SK-N-SH treated with all-trans-retinoic acid at 6 μM for 48 hours (cell line): ENCODE measurements at regions not wholly inside any gene's neighbourhood (a gene's known extent, or its start where the extent isn't known, plus 50 kb on each side); places are given as distances from the start of the nearest gene placed in this dataset.

Experiments used
- ATAC-seq: fragments of 200-7000 bp; cut with Tn5 transposase; 3 replicates; pipeline ENCODE4 v1.9.1; 2020; ENCODE audit warnings: mild to moderate bottlenecking, moderate library complexity
- ARNTL ChIP-seq: fragments of 450-650 bp; formaldehyde crosslinking; IDR thresholded peaks from 2 replicates; pipeline ENCODE4 v1.5.0; 2020; ENCODE audit warnings: low read depth, mild to moderate bottlenecking, moderate library complexity, borderline replicate concordance
- BACH2 ChIP-seq: fragments of 250-450 bp; sonication (Bioruptor Pico); IDR thresholded peaks from 2 replicates; pipeline ENCODE4 v1.9.0; 2021; ENCODE audit warnings: mild to moderate bottlenecking, borderline replicate concordance
- CSDC2 ChIP-seq: fragments of 250-450 bp; sonication (Bioruptor Pico); IDR thresholded peaks from 2 replicates; pipeline ENCODE4 v1.5.0; 2020; ENCODE audit warnings: mild to moderate bottlenecking, moderate library complexity
- ESRRG ChIP-seq: fragments of 250-450 bp; sonication (Bioruptor Pico); IDR thresholded peaks from 2 replicates; pipeline ENCODE4 v1.6.1; 2021; ENCODE audit warnings: mild to moderate bottlenecking
- GLIS3 ChIP-seq: fragments of 250-450 bp; sonication (Bioruptor Pico); IDR thresholded peaks from 2 replicates; pipeline ENCODE4 v1.5.0; 2020; ENCODE audit warnings: mild to moderate bottlenecking, moderate library complexity
- ISL1 ChIP-seq: fragments of 250-450 bp; sonication (Bioruptor Pico); IDR thresholded peaks from 2 replicates; pipeline ENCODE4 v2.1.2; 2022; ENCODE audit warnings: mild to moderate bottlenecking, moderate library complexity
- OSR1 ChIP-seq: fragments of 250-450 bp; sonication (Bioruptor Pico); IDR thresholded peaks from 2 replicates; pipeline ENCODE4 v1.8.0; 2022; ENCODE audit warnings: moderate library complexity, mild to moderate bottlenecking, inconsistent platforms
- PPARA ChIP-seq: fragments of 250-450 bp; sonication (Bioruptor Pico); IDR thresholded peaks from 2 replicates; pipeline ENCODE4 v1.5.0; 2020; ENCODE audit warnings: mild to moderate bottlenecking, borderline replicate concordance
- RARB ChIP-seq: fragments of 250-450 bp; sonication (Bioruptor Pico); IDR thresholded peaks from 2 replicates; pipeline ENCODE4 v1.8.0; 2021; ENCODE audit warnings: mild to moderate bottlenecking, moderate library complexity
- SNAI2 ChIP-seq: fragments of 250-450 bp; sonication (Bioruptor Pico); IDR thresholded peaks from 2 replicates; pipeline ENCODE4 v1.5.0; 2020; ENCODE audit warnings: mild to moderate bottlenecking, moderate library complexity
- TCF4 ChIP-seq: fragments of 250-450 bp; sonication (Bioruptor Pico); IDR thresholded peaks from 2 replicates; pipeline ENCODE4 v1.8.0; 2021; ENCODE audit warnings: mild to moderate bottlenecking, moderate library complexity, borderline replicate concordance
- TOX ChIP-seq: fragments of 250-450 bp; sonication (Bioruptor Pico); IDR thresholded peaks from 2 replicates; pipeline ENCODE4 v1.8.0; 2021; ENCODE audit warnings: mild to moderate bottlenecking, moderate library complexity, borderline replicate concordance
- ZC3H10 ChIP-seq: fragments of 250-450 bp; sonication (Bioruptor Pico); IDR thresholded peaks from 2 replicates; pipeline ENCODE4 v1.5.1; 2021; ENCODE audit warnings: mild to moderate bottlenecking, moderate library complexity
- ZFP3 ChIP-seq: fragments of 250-450 bp; sonication (Bioruptor Pico); IDR thresholded peaks from 2 replicates; pipeline ENCODE4 v1.5.0; 2020; ENCODE audit warnings: mild to moderate bottlenecking, moderate library complexity
- ZFP30 ChIP-seq: fragments of 450-650 bp; formaldehyde crosslinking; IDR thresholded peaks from 2 replicates; pipeline ENCODE4 v1.5.0; 2022; ENCODE audit warnings: mild to moderate bottlenecking, moderate library complexity
- ZNF565 ChIP-seq: fragments of 450-650 bp; formaldehyde crosslinking; conservative IDR thresholded peaks from 2 replicates; pipeline ENCODE4 v1.5.0; 2020; ENCODE audit warnings: low read depth, mild to moderate bottlenecking, moderate library complexity
- ZNF70 ChIP-seq: fragments of 450-650 bp; formaldehyde crosslinking; IDR thresholded peaks from 2 replicates; pipeline ENCODE4 v1.5.0; 2020; ENCODE audit warnings: mild to moderate bottlenecking, moderate library complexity
- ZNF8 ChIP-seq: fragments of 450-650 bp; formaldehyde crosslinking; IDR thresholded peaks from 2 replicates; pipeline ENCODE4 v1.5.0; 2020; ENCODE audit warnings: mild to moderate bottlenecking, moderate library complexity
- TF ChIP-seq, protein P1 (sequence below): fragments of 250-450 bp; sonication (Bioruptor Pico); IDR thresholded peaks from 2 replicates; pipeline ENCODE4 v1.5.1; 2020; ENCODE audit warnings: low read depth, mild to moderate bottlenecking, moderate library complexity
- TF ChIP-seq, protein P2 (sequence below): fragments of 250-450 bp; sonication (Bioruptor Pico); IDR thresholded peaks from 2 replicates; pipeline ENCODE4 v1.5.0; 2020; ENCODE audit warnings: mild to moderate bottlenecking, moderate library complexity
- TF ChIP-seq, protein P3 (sequence below): fragments of 250-450 bp; sonication (Bioruptor Pico); IDR thresholded peaks from 2 replicates; pipeline ENCODE4 v1.8.0; 2020; ENCODE audit warnings: mild to moderate bottlenecking, moderate library complexity, borderline replicate concordance
- TF ChIP-seq, protein P4 (sequence below): fragments of 250-450 bp; sonication (Bioruptor Pico); IDR thresholded peaks from 2 replicates; pipeline ENCODE4 v1.5.1; 2021; ENCODE audit warnings: mild to moderate bottlenecking, moderate library complexity

DNA sequence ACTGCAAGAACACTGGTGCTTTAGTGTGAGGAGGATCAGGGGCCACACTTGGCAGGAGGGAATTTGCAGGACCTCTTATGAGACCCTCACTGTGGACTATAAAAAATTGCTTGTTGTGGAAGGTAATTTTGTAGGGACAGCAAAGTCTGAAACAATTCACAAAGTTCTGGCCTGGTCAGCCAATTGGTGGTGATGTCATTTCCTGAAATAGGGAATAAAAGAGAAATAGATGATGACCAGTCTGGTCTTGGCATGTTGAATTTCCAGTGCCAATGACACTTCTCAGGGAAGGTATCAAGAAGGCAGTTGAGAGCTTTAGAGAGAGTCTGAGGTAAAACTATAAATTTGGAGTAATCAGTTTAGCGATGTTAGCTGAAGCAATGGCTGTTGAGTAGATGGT lies 129.3 kb upstream of the LMNTD1 start:
- TF ChIP-seq GLIS3 (CRISPR knock-in tag) = no peak
- no peak for TF ChIP-seq TOX (CRISPR knock-in tag)
- no peak for TF ChIP-seq ZC3H10 (CRISPR knock-in tag)
- TF ChIP-seq, protein P1, sequence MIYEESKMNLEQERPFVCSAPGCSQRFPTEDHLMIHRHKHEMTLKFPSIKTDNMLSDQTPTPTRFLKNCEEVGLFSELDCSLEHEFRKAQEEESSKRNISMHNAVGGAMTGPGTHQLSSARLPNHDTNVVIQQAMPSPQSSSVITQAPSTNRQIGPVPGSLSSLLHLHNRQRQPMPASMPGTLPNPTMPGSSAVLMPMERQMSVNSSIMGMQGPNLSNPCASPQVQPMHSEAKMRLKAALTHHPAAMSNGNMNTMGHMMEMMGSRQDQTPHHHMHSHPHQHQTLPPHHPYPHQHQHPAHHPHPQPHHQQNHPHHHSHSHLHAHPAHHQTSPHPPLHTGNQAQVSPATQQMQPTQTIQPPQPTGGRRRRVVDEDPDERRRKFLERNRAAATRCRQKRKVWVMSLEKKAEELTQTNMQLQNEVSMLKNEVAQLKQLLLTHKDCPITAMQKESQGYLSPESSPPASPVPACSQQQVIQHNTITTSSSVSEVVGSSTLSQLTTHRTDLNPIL (CRISPR knock-in tag) = no peak
- TF ChIP-seq RARB (CRISPR knock-in tag) = no peak
- TF ChIP-seq, protein P2, sequence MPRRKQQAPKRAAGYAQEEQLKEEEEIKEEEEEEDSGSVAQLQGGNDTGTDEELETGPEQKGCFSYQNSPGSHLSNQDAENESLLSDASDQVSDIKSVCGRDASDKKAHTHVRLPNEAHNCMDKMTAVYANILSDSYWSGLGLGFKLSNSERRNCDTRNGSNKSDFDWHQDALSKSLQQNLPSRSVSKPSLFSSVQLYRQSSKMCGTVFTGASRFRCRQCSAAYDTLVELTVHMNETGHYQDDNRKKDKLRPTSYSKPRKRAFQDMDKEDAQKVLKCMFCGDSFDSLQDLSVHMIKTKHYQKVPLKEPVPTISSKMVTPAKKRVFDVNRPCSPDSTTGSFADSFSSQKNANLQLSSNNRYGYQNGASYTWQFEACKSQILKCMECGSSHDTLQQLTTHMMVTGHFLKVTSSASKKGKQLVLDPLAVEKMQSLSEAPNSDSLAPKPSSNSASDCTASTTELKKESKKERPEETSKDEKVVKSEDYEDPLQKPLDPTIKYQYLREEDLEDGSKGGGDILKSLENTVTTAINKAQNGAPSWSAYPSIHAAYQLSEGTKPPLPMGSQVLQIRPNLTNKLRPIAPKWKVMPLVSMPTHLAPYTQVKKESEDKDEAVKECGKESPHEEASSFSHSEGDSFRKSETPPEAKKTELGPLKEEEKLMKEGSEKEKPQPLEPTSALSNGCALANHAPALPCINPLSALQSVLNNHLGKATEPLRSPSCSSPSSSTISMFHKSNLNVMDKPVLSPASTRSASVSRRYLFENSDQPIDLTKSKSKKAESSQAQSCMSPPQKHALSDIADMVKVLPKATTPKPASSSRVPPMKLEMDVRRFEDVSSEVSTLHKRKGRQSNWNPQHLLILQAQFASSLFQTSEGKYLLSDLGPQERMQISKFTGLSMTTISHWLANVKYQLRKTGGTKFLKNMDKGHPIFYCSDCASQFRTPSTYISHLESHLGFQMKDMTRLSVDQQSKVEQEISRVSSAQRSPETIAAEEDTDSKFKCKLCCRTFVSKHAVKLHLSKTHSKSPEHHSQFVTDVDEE (CRISPR knock-in tag) = no peak
- TF ChIP-seq PPARA (CRISPR knock-in tag) = no peak
- TF ChIP-seq TCF4 (CRISPR knock-in tag) = no peak
- TF ChIP-seq SNAI2 = no peak
- no peak for TF ChIP-seq ZNF565
- TF ChIP-seq ESRRG (CRISPR knock-in tag) = no peak
- no peak for TF ChIP-seq ZFP3 (CRISPR knock-in tag)
- TF ChIP-seq CSDC2 = no peak
- TF ChIP-seq, protein P3, sequence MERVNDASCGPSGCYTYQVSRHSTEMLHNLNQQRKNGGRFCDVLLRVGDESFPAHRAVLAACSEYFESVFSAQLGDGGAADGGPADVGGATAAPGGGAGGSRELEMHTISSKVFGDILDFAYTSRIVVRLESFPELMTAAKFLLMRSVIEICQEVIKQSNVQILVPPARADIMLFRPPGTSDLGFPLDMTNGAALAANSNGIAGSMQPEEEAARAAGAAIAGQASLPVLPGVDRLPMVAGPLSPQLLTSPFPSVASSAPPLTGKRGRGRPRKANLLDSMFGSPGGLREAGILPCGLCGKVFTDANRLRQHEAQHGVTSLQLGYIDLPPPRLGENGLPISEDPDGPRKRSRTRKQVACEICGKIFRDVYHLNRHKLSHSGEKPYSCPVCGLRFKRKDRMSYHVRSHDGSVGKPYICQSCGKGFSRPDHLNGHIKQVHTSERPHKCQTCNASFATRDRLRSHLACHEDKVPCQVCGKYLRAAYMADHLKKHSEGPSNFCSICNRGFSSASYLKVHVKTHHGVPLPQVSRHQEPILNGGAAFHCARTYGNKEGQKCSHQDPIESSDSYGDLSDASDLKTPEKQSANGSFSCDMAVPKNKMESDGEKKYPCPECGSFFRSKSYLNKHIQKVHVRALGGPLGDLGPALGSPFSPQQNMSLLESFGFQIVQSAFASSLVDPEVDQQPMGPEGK = no peak
- TF ChIP-seq ISL1 = no peak
- TF ChIP-seq ZFP30 = no peak
- no peak for TF ChIP-seq OSR1 (CRISPR knock-in tag)
- no peak for TF ChIP-seq ZNF8 (CRISPR knock-in tag)
- no peak for TF ChIP-seq ARNTL (CRISPR knock-in tag)
- no peak for ATAC-seq

DNA sequence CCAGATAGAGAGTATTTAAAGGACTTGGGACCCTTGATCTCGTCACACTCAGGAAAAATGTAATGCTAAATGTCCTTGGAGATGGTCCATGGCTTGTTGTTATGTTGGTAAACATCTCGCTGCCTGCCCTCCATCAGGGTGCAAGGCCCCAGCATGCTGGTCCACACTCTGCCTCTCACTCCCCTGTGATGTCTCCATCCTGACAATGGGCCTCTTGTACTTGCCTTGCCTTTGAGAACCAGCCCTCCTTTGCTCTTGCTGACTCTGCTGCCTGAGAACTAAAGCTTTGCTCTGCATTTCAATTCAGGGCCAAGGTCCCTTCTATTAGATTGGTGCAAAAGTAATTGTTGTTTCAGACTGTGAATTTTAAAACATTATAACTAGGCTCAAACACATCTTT lies 131.0 kb upstream of the LMNTD1 start:
- no peak for ATAC-seq
- TF ChIP-seq ZFP30 (no peak), TOX (CRISPR knock-in tag) (no peak), ZNF8 (CRISPR knock-in tag) (no peak), GLIS3 (CRISPR knock-in tag) (no peak), ZC3H10 (CRISPR knock-in tag) (no peak), SNAI2 (no peak), BACH2 (CRISPR knock-in tag) (no peak), RARB (CRISPR knock-in tag) (no peak), ESRRG (CRISPR knock-in tag) (no peak), ISL1 (no peak), ZNF565 (no peak), OSR1 (CRISPR knock-in tag) (no peak), CSDC2 (no peak), ZNF70 (no peak), TCF4 (CRISPR knock-in tag) (no peak), ARNTL (CRISPR knock-in tag) (no peak)
- TF ChIP-seq, protein P3 = no peak
- TF ChIP-seq, protein P4, sequence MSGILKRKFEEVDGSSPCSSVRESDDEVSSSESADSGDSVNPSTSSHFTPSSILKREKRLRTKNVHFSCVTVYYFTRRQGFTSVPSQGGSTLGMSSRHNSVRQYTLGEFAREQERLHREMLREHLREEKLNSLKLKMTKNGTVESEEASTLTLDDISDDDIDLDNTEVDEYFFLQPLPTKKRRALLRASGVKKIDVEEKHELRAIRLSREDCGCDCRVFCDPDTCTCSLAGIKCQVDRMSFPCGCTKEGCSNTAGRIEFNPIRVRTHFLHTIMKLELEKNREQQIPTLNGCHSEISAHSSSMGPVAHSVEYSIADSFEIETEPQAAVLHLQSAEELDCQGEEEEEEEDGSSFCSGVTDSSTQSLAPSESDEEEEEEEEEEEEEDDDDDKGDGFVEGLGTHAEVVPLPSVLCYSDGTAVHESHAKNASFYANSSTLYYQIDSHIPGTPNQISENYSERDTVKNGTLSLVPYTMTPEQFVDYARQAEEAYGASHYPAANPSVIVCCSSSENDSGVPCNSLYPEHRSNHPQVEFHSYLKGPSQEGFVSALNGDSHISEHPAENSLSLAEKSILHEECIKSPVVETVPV (CRISPR knock-in tag) = no peak

DNA sequence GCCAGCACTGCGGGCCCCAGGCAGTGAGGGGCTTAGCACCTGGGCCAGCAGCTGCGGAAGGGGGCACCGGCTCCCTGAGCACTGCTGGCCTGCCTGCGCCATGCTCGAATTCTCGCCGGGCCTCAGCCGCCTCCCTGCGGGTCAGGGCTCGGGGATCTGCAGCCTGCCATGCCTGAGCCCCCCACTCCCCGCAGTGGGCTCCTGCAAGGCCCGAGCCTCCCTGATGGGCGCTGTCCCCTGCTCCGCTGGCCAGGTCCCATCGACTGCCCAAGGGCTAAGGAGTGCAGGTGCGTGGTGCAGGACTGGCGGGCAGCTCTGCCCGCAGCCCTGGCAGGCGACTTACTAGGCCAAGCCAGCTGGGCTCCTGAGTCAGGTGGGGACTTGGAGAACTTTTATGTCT lies 133.3 kb upstream of the LMNTD1 start:
- ATAC-seq = no peak
- TF ChIP-seq ZNF565 = no peak
- no peak for TF ChIP-seq PPARA (CRISPR knock-in tag)
- no peak for TF ChIP-seq ZFP30
- no peak for TF ChIP-seq SNAI2
- no peak for TF ChIP-seq ARNTL (CRISPR knock-in tag)
- no peak for TF ChIP-seq ZC3H10 (CRISPR knock-in tag)
- TF ChIP-seq, protein P1 (CRISPR knock-in tag) = no peak
- TF ChIP-seq CSDC2 = no peak
- TF ChIP-seq, protein P4 (CRISPR knock-in tag) = no peak
- no peak for TF ChIP-seq ZNF70
- no peak for TF ChIP-seq OSR1 (CRISPR knock-in tag)
- no peak for TF ChIP-seq RARB (CRISPR knock-in tag)
- no peak for TF ChIP-seq ZFP3 (CRISPR knock-in tag)
- TF ChIP-seq GLIS3 (CRISPR knock-in tag) = no peak
- TF ChIP-seq TCF4 (CRISPR knock-in tag) = no peak
- no peak for TF ChIP-seq TOX (CRISPR knock-in tag)
